B cell (primary cell): ENCODE measurements at regions not wholly inside any gene's neighbourhood (a gene's known extent, or its start where the extent isn't known, plus 50 kb on each side); places are given as distances from the start of the nearest gene placed in this dataset.

Experiments
- ATAC-seq: fragments of 200-7000 bp; cut with Tn5 transposase; one replicate; pipeline ENCODE4 v1.10.0; 2021; ENCODE audit warnings: low read depth, mild to moderate bottlenecking, moderate number of reproducible peaks, moderate library complexity
- CTCF ChIA-PET: fragments of 350-600 bp; sonication (Branson Sonifier 250); formaldehyde crosslinking; loops from one replicate; lab custom pipeline; 2021; ENCODE audit warnings: antibody characterized with exemption, inconsistent platforms; lab: Charles Lee
- POLR2A ChIA-PET: fragments of 350-600 bp; sonication (Branson Sonifier 250); formaldehyde crosslinking; loops from one replicate; lab custom pipeline; 2021; ENCODE audit warnings: antibody characterized with exemption; lab: Charles Lee
- DNase-seq: peaks from one replicate; pipeline ENCODE4 v3.0.0; 2013
- H2AFZ ChIP-seq: 2 replicates; pipeline ENCODE4 v1.6.1; 2012; ENCODE audit warnings: mild to moderate bottlenecking, low read depth, low read length; ENCODE audit not compliant: insufficient read depth, poor library complexity, severe bottlenecking
- H3K27ac ChIP-seq, 2 donors: 1 replicate in 1 of 2; 2 replicates in 1 of 2; pipeline ENCODE4 v1.5.1; 2012 to 2013; ENCODE audit warnings: low read length in 2 of 2, mild to moderate bottlenecking in 2 of 2, moderate library complexity in 1 of 2
- H3K27me3 ChIP-seq, 4 experiments: fragments of 200-600 bp in 1 of 4; sonication (generic) in 1 of 4; replicated peaks in 1 of 4; 1 replicate in 2 of 4; 2 replicates in 2 of 4; pipeline versions ENCODE4 v1.6.1 to v1.7.0; 2013 to 2016; ENCODE audit warnings: low read length in 3 of 4, mild to moderate bottlenecking in 2 of 4, mixed read lengths in 1 of 4, moderate library complexity in 1 of 4; ENCODE audit not compliant: insufficient read depth in 4 of 4, control insufficient read depth in 3 of 4; ENCODE audit errors: control extremely low read depth in 1 of 4
- H3K36me3 ChIP-seq, 2 experiments: replicated peaks in 1 of 2; 1 replicate in 1 of 2; 2 replicates in 1 of 2; pipeline versions ENCODE4 v1.6.1 to v1.7.1; 2013; ENCODE audit warnings: low read length in 1 of 2; ENCODE audit not compliant: insufficient read depth in 2 of 2, control insufficient read depth in 1 of 2; ENCODE audit errors: control extremely low read depth in 1 of 2, extremely low read depth in 1 of 2
- H3K4me1 ChIP-seq, 2 donors: fragments of 200-600 bp in 1 of 2; sonication (generic) in 1 of 2; 1 replicate in 1 of 2; 2 replicates in 1 of 2; pipeline versions ENCODE4 v1.5.1 to v1.6.1; 2013 to 2017; ENCODE audit warnings: low read length in 2 of 2; ENCODE audit not compliant: control insufficient read depth in 2 of 2, insufficient read depth in 2 of 2
- H3K4me2 ChIP-seq: replicated peaks from 2 replicates; pipeline ENCODE3; 2012; ENCODE audit warnings: mild to moderate bottlenecking, low read depth, low read length; ENCODE audit not compliant: poor library complexity, severe bottlenecking
- H3K4me3 ChIP-seq, 5 experiments: fragments of 200-600 bp in 1 of 5; sonication (generic) in 1 of 5; 1 replicate in 3 of 5; 2 replicates in 2 of 5; pipeline versions ENCODE4 v1.5.1 to v1.7.0; 2011 to 2016; ENCODE audit warnings: low read length in 4 of 5, mild to moderate bottlenecking in 4 of 5, low read depth in 2 of 5, control low read depth in 1 of 5, moderate library complexity in 1 of 5; ENCODE audit not compliant: insufficient read depth in 1 of 5; ENCODE audit errors: control extremely low read depth in 1 of 5, extremely low read depth in 1 of 5
- H3K79me2 ChIP-seq: fragments of 200-600 bp; sonication (generic); one replicate; pipeline ENCODE4 v1.6.0; 2016; ENCODE audit warnings: low read length; ENCODE audit not compliant: control insufficient read depth, insufficient read depth
- H3K9ac ChIP-seq: fragments of 200-600 bp; sonication (generic); 2 replicates; pipeline ENCODE4 v1.6.1; 2017; ENCODE audit warnings: mild to moderate bottlenecking, low read length, moderate library complexity
- H3K9me3 ChIP-seq, 3 donors: one replicate each; pipeline versions ENCODE4 v1.6.1 to v1.7.1; 2013; ENCODE audit warnings: low read length in 2 of 3; ENCODE audit not compliant: control insufficient read depth in 2 of 3, insufficient read depth in 1 of 3; ENCODE audit errors: control extremely low read depth in 1 of 3
- H4K20me1 ChIP-seq: 2 replicates; pipeline ENCODE4 v1.6.0; 2012; ENCODE audit warnings: mild to moderate bottlenecking, low read length; ENCODE audit not compliant: insufficient read depth, control insufficient read depth, poor library complexity, severe bottlenecking
- H3K27ac Mint-ChIP-seq: one replicate; pipeline ENCODE4 v1.8.0; 2021; ENCODE audit warnings: mixed read lengths
- H3K27me3 Mint-ChIP-seq: one replicate; pipeline ENCODE4 v1.8.0; 2021; ENCODE audit warnings: mixed read lengths
- H3K4me1 Mint-ChIP-seq: one replicate; pipeline ENCODE4 v1.8.0; 2021; ENCODE audit warnings: mixed read lengths
- H3K4me3 Mint-ChIP-seq: one replicate; pipeline ENCODE4 v1.8.0; 2021; ENCODE audit warnings: mixed read lengths
- H3K9me3 Mint-ChIP-seq: one replicate; pipeline ENCODE4 v1.8.0; 2022; ENCODE audit warnings: mixed read lengths; ENCODE audit not compliant: insufficient read depth
- EZH2 ChIP-seq: IDR thresholded peaks from 2 replicates; pipeline ENCODE4 v1.6.1; 2012; ENCODE audit warnings: borderline replicate concordance, low read depth, mild to moderate bottlenecking, moderate library complexity, low read length; ENCODE audit not compliant: insufficient read depth, poor library complexity, severe bottlenecking
- WGBS: methylation state at CpG from one replicate; pipeline ENCODE4 v1.1.5; 2013; ENCODE audit warnings: missing lambda C conversion rate; ENCODE audit not compliant: insufficient coverage; 5-methylcytosine and 5-hydroxymethylcytosine counted together
- intact Hi-C: fragments of 100-400 bp; cut with micrococcal nuclease; formaldehyde crosslinking; loops from one replicate; pipeline ENCODE4 v1.10.0; 2022
- TF ChIP-seq, protein P1 (sequence below): fragments of 200-600 bp; IDR thresholded peaks from one replicate; pipeline ENCODE4 v1.8.0; 2022; ENCODE audit warnings: antibody characterized with exemption, mild to moderate bottlenecking

DNA sequence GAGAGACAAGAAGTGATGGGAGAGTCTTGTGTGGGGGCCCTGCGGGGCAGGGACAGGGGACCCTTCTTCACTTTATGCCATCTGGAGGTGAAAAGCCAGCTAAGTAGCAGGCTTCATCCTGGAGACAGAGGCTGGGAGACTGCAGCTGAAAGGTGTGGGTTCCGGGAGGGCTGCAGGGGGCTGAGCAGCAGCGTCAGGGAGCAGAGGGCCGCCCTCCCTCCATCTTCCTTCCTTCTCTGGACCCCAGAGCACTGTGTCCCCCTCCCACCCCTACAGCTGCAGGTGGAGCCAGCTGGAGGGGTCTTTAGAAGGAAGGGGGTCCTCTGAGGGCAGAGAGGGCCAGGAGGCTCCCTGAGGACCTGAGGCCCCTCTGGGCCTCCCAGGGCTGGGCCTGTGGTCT lies 96.6 kb downstream of the WTIP start:
- intact Hi-C loops = no loop called here
- Mint-ChIP-seq H3K4me3 (no peak overlapping the region), H3K9me3 (no peaks in the 10 kb centered on the region), H3K27ac (no peak overlapping the region), H3K27me3 (peaks cover 4% of the 10 kb centered on the region), H3K4me1 (no peaks in the 10 kb centered on the region)
- ChIA-PET POLR2A (no interaction called here), CTCF (no interaction called here)
- ATAC-seq (no peak), DNase-seq (no peak)
- Histone ChIP-seq H3K4me2 (no peak overlapping the region), H3K9me3 (peaks cover 0 to 54% (median 0%) of the 10 kb centered on the region in 3 donors), H3K27ac (no peak overlapping the region), H4K20me1 (no peaks in the 10 kb centered on the region), H2AFZ (no peak overlapping the region), H3K9ac (no peak overlapping the region), H3K79me2 (no peaks in the 10 kb centered on the region), H3K27me3 (no peaks in the 10 kb centered on the region), H3K4me3 (no peak overlapping the region), H3K36me3 (no peaks in the 10 kb centered on the region), H3K4me1 (no peaks in the 10 kb centered on the region)
- no peak for TF ChIP-seq EZH2
- TF ChIP-seq, protein P1, sequence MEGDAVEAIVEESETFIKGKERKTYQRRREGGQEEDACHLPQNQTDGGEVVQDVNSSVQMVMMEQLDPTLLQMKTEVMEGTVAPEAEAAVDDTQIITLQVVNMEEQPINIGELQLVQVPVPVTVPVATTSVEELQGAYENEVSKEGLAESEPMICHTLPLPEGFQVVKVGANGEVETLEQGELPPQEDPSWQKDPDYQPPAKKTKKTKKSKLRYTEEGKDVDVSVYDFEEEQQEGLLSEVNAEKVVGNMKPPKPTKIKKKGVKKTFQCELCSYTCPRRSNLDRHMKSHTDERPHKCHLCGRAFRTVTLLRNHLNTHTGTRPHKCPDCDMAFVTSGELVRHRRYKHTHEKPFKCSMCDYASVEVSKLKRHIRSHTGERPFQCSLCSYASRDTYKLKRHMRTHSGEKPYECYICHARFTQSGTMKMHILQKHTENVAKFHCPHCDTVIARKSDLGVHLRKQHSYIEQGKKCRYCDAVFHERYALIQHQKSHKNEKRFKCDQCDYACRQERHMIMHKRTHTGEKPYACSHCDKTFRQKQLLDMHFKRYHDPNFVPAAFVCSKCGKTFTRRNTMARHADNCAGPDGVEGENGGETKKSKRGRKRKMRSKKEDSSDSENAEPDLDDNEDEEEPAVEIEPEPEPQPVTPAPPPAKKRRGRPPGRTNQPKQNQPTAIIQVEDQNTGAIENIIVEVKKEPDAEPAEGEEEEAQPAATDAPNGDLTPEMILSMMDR = no peak
- WGBS = 83% methylated on average over 1 of the region's 4 CpGs

DNA sequence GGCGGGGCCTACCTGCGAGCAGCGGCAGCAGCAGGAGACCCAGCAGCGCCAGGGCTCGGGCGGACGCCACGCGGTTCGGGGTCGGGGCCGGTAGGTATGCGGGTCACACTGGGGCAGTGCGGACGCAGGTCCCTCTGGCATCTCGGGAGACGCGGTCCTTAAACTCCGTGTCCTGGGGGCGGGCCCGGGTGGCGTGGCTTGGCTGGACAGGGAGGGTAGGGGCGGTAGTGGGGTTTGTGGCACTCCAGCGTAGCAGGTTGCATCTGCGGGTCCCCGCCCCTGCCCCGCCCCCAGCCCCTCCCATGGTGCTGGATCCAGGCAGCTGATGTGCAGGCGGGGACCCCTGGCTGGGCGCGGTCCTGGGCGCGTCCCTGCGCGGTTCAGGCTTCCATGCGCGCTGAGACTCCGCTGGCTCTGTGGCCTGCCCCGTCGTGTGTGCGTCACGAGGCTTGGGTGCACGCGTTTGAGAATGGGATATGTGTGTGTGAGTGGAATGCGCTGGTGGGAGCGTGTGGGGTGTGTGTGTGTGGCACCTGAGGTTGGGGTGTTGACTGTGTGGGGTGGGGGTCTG lies 96.1 kb downstream of the WTIP start:
- Histone ChIP-seq H3K4me1 (no peaks in the 10 kb centered on the region), H4K20me1 (no peaks in the 10 kb centered on the region), H3K36me3 (no peaks in the 10 kb centered on the region), H3K9ac (no peak overlapping the region), H3K4me3 (no peak overlapping the region), H3K27me3 (no peaks in the 10 kb centered on the region), H2AFZ (no peak overlapping the region), H3K27ac (no peak overlapping the region), H3K4me2 (no peak overlapping the region), H3K79me2 (no peaks in the 10 kb centered on the region), H3K9me3 (peaks cover 0 to 59% (median 0%) of the 10 kb centered on the region in 3 donors)
- Mint-ChIP-seq H3K27ac (no peak overlapping the region), H3K4me3 (no peak overlapping the region), H3K27me3 (peaks cover 4% of the 10 kb centered on the region), H3K4me1 (no peaks in the 10 kb centered on the region), H3K9me3 (peaks cover 4% of the 10 kb centered on the region)
- ChIA-PET CTCF (no interaction called here), POLR2A (no interaction called here)
- DNase-seq (no peak), ATAC-seq (no peak)
- TF ChIP-seq EZH2 = no peak
- TF ChIP-seq, protein P1 = no peak
- WGBS = 17% methylated on average over 45 of the region's 45 CpGs
- intact Hi-C loops = no loop called here
